ENCODE measurements at regions not wholly inside any gene's neighbourhood (a gene's known extent, or its start where the extent isn't known, plus 50 kb on each side); places are given as distances from the start of the nearest gene placed in this dataset.

DNA sequence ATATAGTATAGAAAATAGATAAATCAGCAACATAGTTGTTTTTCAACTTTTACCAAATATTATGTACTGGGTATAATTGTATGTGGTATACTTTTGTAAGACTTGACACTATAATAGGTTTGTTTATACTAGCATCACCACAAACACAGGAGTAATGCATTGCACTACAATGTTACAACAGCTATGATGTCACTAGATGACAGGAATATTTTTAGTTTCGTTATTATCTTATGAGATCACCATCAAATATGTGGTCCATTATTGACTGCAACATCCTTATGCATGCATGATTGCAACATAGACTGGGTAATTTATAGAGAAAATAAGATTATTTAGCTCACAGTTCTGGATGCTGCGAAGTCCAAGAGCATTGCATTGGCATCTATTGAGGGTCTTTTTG lies 678.4 kb upstream of the ZNF804A start:
- WGBS, 2 experiments (ENCODE audit: low coverage in 1 of 2, low lambda C conversion rate in 2 of 2, missing lambda C conversion rate in 2 of 2): 12 to 14% methylated on average over 2 of the region's 2 CpGs
- Histone ChIP-seq H3K9ac (no peak overlapping the region), H3K4me3 (no peak overlapping the region), H3K9me3 (ENCODE audit: low read depth) (peaks cover 6% of the 10 kb centered on the region), H3K4me2 (ENCODE audit: unreplicated experiment) (no peak overlapping the region), H3K27ac (no peak overlapping the region), H3K79me2 (ENCODE audit: insufficient read depth) (no peaks in the 10 kb centered on the region), H2AFZ (no peak overlapping the region), H3K27me3 (replicated peaks; ENCODE audit: insufficient read depth) (no peaks in the 10 kb centered on the region), H4K20me1 (ENCODE audit: insufficient read depth) (no peaks in the 10 kb centered on the region), H3K36me3 (ENCODE audit: low read depth) (no peaks in the 10 kb centered on the region), H3K9me2 (ENCODE audit: insufficient read depth) (no peaks in the 10 kb centered on the region), H3K4me1 (ENCODE audit: insufficient read depth) (no peaks in the 10 kb centered on the region), H3F3A (ENCODE audit: insufficient read depth) (no peaks in the 10 kb centered on the region)
- no peak for DNase-seq
- no peak for TF ChIP-seq EZH2phosphoT487 (IDR thresholded peaks at IDR 0.05; ENCODE audit: insufficient read depth, low read depth)
- no peak for TF ChIP-seq EZH2 (IDR thresholded peaks at IDR 0.05; ENCODE audit: insufficient read depth, poor library complexity, severe bottlenecking)
- in situ Hi-C loops (cut with MboI): no loop called here

GRCh38 chr2:183925281-183925680 lies 673.0 kb upstream of the ZNF804A start:
- 38 to 39% methylated on average over 1 of the region's 1 CpG for WGBS, 2 experiments (ENCODE audit: low coverage in 1 of 2, low lambda C conversion rate in 2 of 2, missing lambda C conversion rate in 2 of 2)
- no peak for DNase-seq
- no peak overlapping the region for H3K4me2 ChIP-seq (ENCODE audit: unreplicated experiment)
- no peaks in the 10 kb centered on the region for H4K20me1 ChIP-seq (ENCODE audit: insufficient read depth)
- no peaks in the 10 kb centered on the region for H3F3A ChIP-seq (ENCODE audit: insufficient read depth)
- no peaks in the 10 kb centered on the region for H3K4me1 ChIP-seq (ENCODE audit: insufficient read depth)
- no peaks in the 10 kb centered on the region for H3K27me3 ChIP-seq (replicated peaks; ENCODE audit: insufficient read depth)
- H3K9me2 ChIP-seq (ENCODE audit: insufficient read depth): no peaks in the 10 kb centered on the region
- H3K36me3 ChIP-seq (ENCODE audit: low read depth): no peaks in the 10 kb centered on the region
- no peak overlapping the region for H3K9ac ChIP-seq
- H2AFZ ChIP-seq: no peak overlapping the region
- no peak overlapping the region for H3K4me3 ChIP-seq
- in situ Hi-C loops (cut with MboI): no loop called here
- H3K79me2 ChIP-seq (ENCODE audit: insufficient read depth): no peaks in the 10 kb centered on the region
- TF ChIP-seq EZH2 (IDR thresholded peaks at IDR 0.05; ENCODE audit: insufficient read depth, poor library complexity, severe bottlenecking) (no peak), EZH2phosphoT487 (IDR thresholded peaks at IDR 0.05; ENCODE audit: insufficient read depth, low read depth) (no peak)
- H3K27ac ChIP-seq: no peak overlapping the region
- H3K9me3 ChIP-seq (ENCODE audit: low read depth): peaks cover 6% of the 10 kb centered on the region

DNA sequence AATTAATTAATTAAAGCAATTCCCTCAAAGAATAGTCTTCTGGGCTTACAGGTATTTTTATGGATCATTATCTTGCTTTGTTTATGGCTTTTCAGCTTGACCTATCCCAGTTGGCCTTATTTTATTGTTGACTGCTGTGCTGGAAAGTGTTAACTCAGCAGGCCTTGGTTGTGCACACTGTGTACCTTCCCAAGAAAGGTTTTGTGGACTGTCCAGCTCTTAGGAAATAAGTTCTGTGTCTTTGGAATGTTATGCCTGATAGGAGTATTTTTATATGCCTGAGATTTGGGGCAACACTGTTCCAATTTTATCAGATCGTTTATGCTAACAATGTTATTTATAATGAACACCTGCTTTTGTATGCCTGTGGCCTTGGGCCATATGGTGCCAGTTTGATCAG lies 671.9 kb upstream of the ZNF804A start:
- no peak overlapping the region for H3K4me2 ChIP-seq (ENCODE audit: unreplicated experiment)
- WGBS, 2 experiments (ENCODE audit: low coverage in 1 of 2, low lambda C conversion rate in 2 of 2, missing lambda C conversion rate in 2 of 2): 43 to 44% methylated on average over 1 of the region's 1 CpG
- no peaks in the 10 kb centered on the region for H3K36me3 ChIP-seq (ENCODE audit: low read depth)
- no peaks in the 10 kb centered on the region for H3F3A ChIP-seq (ENCODE audit: insufficient read depth)
- H2AFZ ChIP-seq: no peak overlapping the region
- H4K20me1 ChIP-seq (ENCODE audit: insufficient read depth): no peaks in the 10 kb centered on the region
- H3K4me1 ChIP-seq (ENCODE audit: insufficient read depth): no peaks in the 10 kb centered on the region
- H3K27ac ChIP-seq: no peak overlapping the region
- no peaks in the 10 kb centered on the region for H3K9me2 ChIP-seq (ENCODE audit: insufficient read depth)
- no peak overlapping the region for H3K9ac ChIP-seq
- in situ Hi-C loops (cut with MboI): no loop called here
- TF ChIP-seq EZH2 (IDR thresholded peaks at IDR 0.05; ENCODE audit: insufficient read depth, poor library complexity, severe bottlenecking) (no peak), EZH2phosphoT487 (IDR thresholded peaks at IDR 0.05; ENCODE audit: insufficient read depth, low read depth) (no peak)
- no peak for DNase-seq
- no peaks in the 10 kb centered on the region for H3K27me3 ChIP-seq (replicated peaks; ENCODE audit: insufficient read depth)
- no peaks in the 10 kb centered on the region for H3K79me2 ChIP-seq (ENCODE audit: insufficient read depth)
- H3K9me3 ChIP-seq (ENCODE audit: low read depth): no peaks in the 10 kb centered on the region
- H3K4me3 ChIP-seq: no peak overlapping the region

DNA sequence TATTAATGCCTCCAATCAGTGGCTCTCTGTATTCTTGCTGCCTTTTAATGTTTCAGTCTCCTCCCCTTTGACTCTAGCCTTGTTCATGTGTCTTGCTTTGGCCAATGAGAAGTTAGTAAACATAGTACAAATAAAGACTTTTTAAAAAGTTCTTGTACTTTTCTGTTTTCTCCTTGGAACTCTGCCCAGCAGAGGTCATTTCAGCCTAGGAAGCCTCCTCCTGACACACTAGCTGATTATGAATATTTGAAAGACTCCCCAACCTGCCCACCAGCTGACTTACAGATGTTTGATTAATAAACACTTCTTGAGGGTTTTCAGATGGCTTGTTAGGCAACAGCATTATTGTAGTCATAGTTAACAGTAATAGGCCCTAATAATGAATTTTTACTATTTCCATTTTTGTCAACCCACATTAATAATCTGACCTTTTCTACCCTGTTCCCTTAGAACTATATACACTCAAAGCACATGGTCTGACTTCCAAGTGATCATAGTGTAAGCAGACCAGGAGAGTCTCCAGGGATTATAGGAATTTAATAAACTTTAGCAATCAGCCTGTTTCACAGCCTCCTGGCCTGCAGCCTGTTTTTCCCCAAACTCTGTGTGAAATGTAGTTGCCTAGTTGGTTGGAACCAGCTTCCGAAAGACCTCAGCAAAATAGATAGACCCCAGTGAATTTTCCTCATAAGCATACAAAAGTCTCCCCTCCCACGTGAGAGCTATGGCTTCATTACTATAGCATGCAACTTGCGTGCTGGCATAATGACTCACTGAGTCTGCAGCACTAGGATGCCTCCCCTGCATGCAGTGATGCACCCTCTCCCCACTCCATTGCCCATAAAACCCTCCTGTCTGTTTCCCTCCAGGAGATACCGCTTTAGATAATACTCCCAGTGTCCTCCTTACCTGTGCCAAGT lies 670.7 kb upstream of the ZNF804A start:
- 17 to 18% methylated on average over 4 of the region's 4 CpGs for WGBS, 2 experiments (ENCODE audit: low coverage in 1 of 2, low lambda C conversion rate in 2 of 2, missing lambda C conversion rate in 2 of 2)
- Histone ChIP-seq H3K4me3 (no peak overlapping the region), H3K9me3 (ENCODE audit: low read depth) (no peaks in the 10 kb centered on the region), H3K27me3 (replicated peaks; ENCODE audit: insufficient read depth) (no peaks in the 10 kb centered on the region), H4K20me1 (ENCODE audit: insufficient read depth) (no peaks in the 10 kb centered on the region), H2AFZ (no peak overlapping the region), H3K36me3 (ENCODE audit: low read depth) (no peaks in the 10 kb centered on the region), H3F3A (ENCODE audit: insufficient read depth) (no peaks in the 10 kb centered on the region), H3K27ac (no peak overlapping the region), H3K9ac (no peak overlapping the region), H3K79me2 (ENCODE audit: insufficient read depth) (no peaks in the 10 kb centered on the region), H3K9me2 (ENCODE audit: insufficient read depth) (no peaks in the 10 kb centered on the region), H3K4me1 (ENCODE audit: insufficient read depth) (no peaks in the 10 kb centered on the region), H3K4me2 (ENCODE audit: unreplicated experiment) (no peak overlapping the region)
- DNase-seq: peak; percentile 36
- in situ Hi-C loops (cut with MboI): no loop called here
- no peak for TF ChIP-seq EZH2 (IDR thresholded peaks at IDR 0.05; ENCODE audit: insufficient read depth, poor library complexity, severe bottlenecking)
- no peak for TF ChIP-seq EZH2phosphoT487 (IDR thresholded peaks at IDR 0.05; ENCODE audit: insufficient read depth, low read depth)

Data from GM23248 (cell line).